ENCODE measurements at regions not wholly inside any gene's neighbourhood (a gene's known extent, or its start where the extent isn't known, plus 50 kb on each side); places are given as distances from the start of the nearest gene placed in this dataset.
A peak's percentile ranks its signal among the peaks of the same experiment; 100 is the strongest.

GRCh38 chrX:36534900-36535299 lies 473.3 kb upstream of the FAM47C start:
- H3K56ac ChIP-seq (ENCODE audit: insufficient read length, low read depth, low read length): no peak overlapping the region
- H3K23me2 ChIP-seq (ENCODE audit: insufficient read length, low read depth, low read length, poor library complexity, severe bottlenecking): no peaks in the 10 kb centered on the region
- no peak overlapping the region for H4K8ac ChIP-seq (replicated peaks; ENCODE audit: insufficient read length, low read depth, low read length)
- no peak overlapping the region for H3K4me2 ChIP-seq (ENCODE audit: insufficient read depth, insufficient read length, low read length)
- H2BK15ac ChIP-seq (ENCODE audit: low read depth, low read length): no peak overlapping the region
- no peak overlapping the region for H2AK5ac ChIP-seq (ENCODE audit: insufficient read length, low read length)
- no peak overlapping the region for H2AFZ ChIP-seq (ENCODE audit: low read length)
- no peaks in the 10 kb centered on the region for H4K20me1 ChIP-seq (ENCODE audit: control insufficient read depth, insufficient read depth, insufficient read length)
- no peak overlapping the region for H2BK12ac ChIP-seq (ENCODE audit: insufficient read length, low read depth, low read length)
- no peak overlapping the region for H3K23ac ChIP-seq (ENCODE audit: insufficient read length, low read depth, low read length)
- H3K4me1 ChIP-seq (ENCODE audit: insufficient read depth, low read length): no peaks in the 10 kb centered on the region; the same call in 1 of the 2 replicates
- no CpG with 5 or more reads among the region's 6 CpGs for WGBS (ENCODE audit: extremely low coverage, insufficient read length, low lambda C conversion rate)
- no peaks in the 10 kb centered on the region for H3K27me3 ChIP-seq (ENCODE audit: insufficient read depth, low read length)
- no peaks in the 10 kb centered on the region for H3K79me1 ChIP-seq (ENCODE audit: insufficient read depth, low read depth, low read length, poor library complexity, severe bottlenecking)
- H3K9me3 Mint-ChIP-seq: peaks cover 59 to 62% of the 10 kb centered on the region in 2 experiments
- peaks cover 7% of the 10 kb centered on the region for H3K9me3 ChIP-seq (ENCODE audit: control insufficient read depth, low read depth, low read length)
- H2BK120ac ChIP-seq (ENCODE audit: low read depth, low read length, poor library complexity, severe bottlenecking): no peak overlapping the region
- no peak overlapping the region for H3K4ac ChIP-seq (ENCODE audit: low read depth, low read length)
- H3K9ac ChIP-seq (ENCODE audit: extremely low read depth, insufficient read length, low read length): no peak overlapping the region
- no peak overlapping the region for H3K27ac Mint-ChIP-seq
- no peak overlapping the region for H4K5ac ChIP-seq (ENCODE audit: insufficient read length, low read depth, low read length)
- H3K27me3 Mint-ChIP-seq (ENCODE audit: low read depth): peaks cover 3% of the 10 kb centered on the region
- H3K79me2 ChIP-seq (ENCODE audit: insufficient read depth, low read length): no peaks in the 10 kb centered on the region
- TF ChIP-seq CTCF (conservative IDR thresholded peaks at IDR 0.05): no peak
- no peak overlapping the region for H4K91ac ChIP-seq (ENCODE audit: insufficient read length, low read depth, low read length)
- H3T11ph ChIP-seq (ENCODE audit: low read length): no peak overlapping the region
- H3K4me1 Mint-ChIP-seq: peaks cover 10% of the 10 kb centered on the region in 2 experiments
- H3K27ac ChIP-seq (ENCODE audit: insufficient read length, low read depth, low read length): no peak overlapping the region
- no peak overlapping the region for H2BK20ac ChIP-seq (ENCODE audit: low read depth, low read length, poor library complexity, severe bottlenecking)
- H3K18ac ChIP-seq (ENCODE audit: insufficient read length, low read depth, low read length): no peak overlapping the region
- peaks cover 0 to 5% (median 2%) of the 10 kb centered on the region in 3 experiments; a peak in 5 of 7 replicates for H3K36me3 Mint-ChIP-seq (ENCODE audit: insufficient read depth in 1 of 3, low read depth in 3 of 3)
- H2BK5ac ChIP-seq (ENCODE audit: insufficient read length, low read length): no peak overlapping the region
- no peak overlapping the region for H3K14ac ChIP-seq (ENCODE audit: insufficient read depth, low read length)
- DNase-seq: peak; percentile 43
- H3K4me3 Mint-ChIP-seq: no peak overlapping the region

All from H9 (cell line).